Mesodermal cell (in vitro differentiated cells): ENCODE measurements at regions not wholly inside any gene's neighbourhood (a gene's known extent, or its start where the extent isn't known, plus 50 kb on each side); places are given as distances from the start of the nearest gene placed in this dataset.
"Not testable (repeated sequence)": the region's sequence is repeated elsewhere in the genome, so short reads cannot be mapped to it uniquely, and the experiment has no call there.

Experiments
- H3K27ac ChIP-seq: 2 replicates; pipeline ENCODE4 v1.7.0; 2013; ENCODE audit warnings: mild to moderate bottlenecking, low read depth, low read length, moderate library complexity; ENCODE audit not compliant: severe bottlenecking
- H3K36me3 ChIP-seq: 2 replicates; pipeline ENCODE4 v1.7.1; 2013; ENCODE audit warnings: mild to moderate bottlenecking, low read length, moderate library complexity; ENCODE audit not compliant: control insufficient read depth, insufficient read depth
- H3K4me1 ChIP-seq: one replicate; pipeline ENCODE4 v1.7.1; 2013; ENCODE audit warnings: mild to moderate bottlenecking, low read length; ENCODE audit not compliant: insufficient read depth, control insufficient read depth, poor library complexity, severe bottlenecking
- H3K4me3 ChIP-seq: 2 replicates; pipeline ENCODE4 v1.7.0; 2013; ENCODE audit warnings: low read length, control low read depth, mild to moderate bottlenecking; ENCODE audit not compliant: insufficient read depth, poor library complexity, severe bottlenecking; ENCODE audit errors: extremely low read depth
- H3K9me3 ChIP-seq: 2 replicates; pipeline ENCODE4 v1.7.1; 2013; ENCODE audit warnings: mild to moderate bottlenecking, low read length, moderate library complexity; ENCODE audit not compliant: control insufficient read depth
- WGBS, 2 experiments: methylation state at CpG; one replicate each; pipeline ENCODE4 v1.1.5; 2013; ENCODE audit warnings: missing lambda C conversion rate in 2 of 2; ENCODE audit not compliant: insufficient coverage in 2 of 2; 5-methylcytosine and 5-hydroxymethylcytosine counted together

- Histone ChIP-seq H3K27ac (no peak overlapping the region), H3K9me3 (no peaks in the 10 kb centered on the region), H3K4me3 (no peak overlapping the region), H3K36me3 (no peaks in the 10 kb centered on the region), H3K4me1 (peaks cover 5% of the 10 kb centered on the region)
- WGBS, 2 experiments = no CpG with 5 or more reads among the region's 3 CpGs
Measured at GRCh38 chr12:93230326-93230720, 147.4 kb upstream of the NUDT4 start.

DNA sequence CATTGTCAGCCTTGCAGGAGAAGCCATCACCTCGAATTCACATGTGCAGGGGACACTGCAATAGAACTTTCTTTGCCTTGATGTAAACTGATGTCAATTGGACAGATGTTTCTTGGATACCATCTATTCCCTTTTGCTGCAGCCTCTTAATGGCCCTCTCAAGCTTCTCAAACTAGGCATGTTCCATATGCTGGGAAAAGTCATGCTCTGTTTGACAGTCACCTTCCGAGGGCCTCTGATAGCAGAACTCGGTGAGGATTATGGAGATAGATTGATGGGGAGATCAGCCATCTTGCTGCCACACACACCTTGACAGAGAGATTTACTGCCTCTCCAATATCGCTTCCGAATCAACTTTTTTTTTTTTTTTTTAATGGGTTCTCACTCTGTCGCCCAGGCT lies 145.8 kb upstream of the NUDT4 start:
- Histone ChIP-seq H3K36me3 (no peaks in the 10 kb centered on the region), H3K9me3 (peaks cover 8% of the 10 kb centered on the region), H3K4me1 (peaks cover 5% of the 10 kb centered on the region), H3K27ac (no peak overlapping the region), H3K4me3 (no peak overlapping the region)
- 75 to 83% methylated on average over 1 of the region's 6 CpGs for WGBS, 2 experiments

DNA sequence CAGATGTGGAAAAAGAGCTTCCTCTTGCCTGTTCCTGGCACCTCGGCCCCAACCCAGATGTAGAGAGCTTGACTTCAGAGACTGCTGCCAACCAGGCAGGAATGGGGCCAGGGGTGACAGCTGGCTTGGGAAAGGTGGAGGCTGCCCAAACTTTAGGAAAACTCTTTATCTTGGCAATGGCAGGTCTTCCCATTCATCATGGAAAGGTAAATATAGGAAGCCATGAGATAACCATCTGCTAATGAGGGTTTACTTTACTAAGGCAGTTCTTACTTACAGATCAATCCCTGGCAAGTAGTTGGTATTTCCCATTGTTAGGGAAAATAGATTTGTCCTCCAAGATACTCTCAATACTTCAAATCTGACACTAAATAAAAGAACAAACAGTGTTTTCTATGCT lies 143.1 kb upstream of the NUDT4 start:
- WGBS, 2 experiments = 80 to 100% methylated on average over 1 of the region's 1 CpG
- Histone ChIP-seq H3K4me1 (peaks cover 4% of the 10 kb centered on the region), H3K4me3 (no peak overlapping the region), H3K27ac (no peak overlapping the region), H3K36me3 (no peaks in the 10 kb centered on the region), H3K9me3 (peaks cover 18% of the 10 kb centered on the region)

GRCh38 chr12:93235881-93236280 lies 141.8 kb upstream of the NUDT4 start:
- no peak overlapping the region for H3K4me3 ChIP-seq
- H3K36me3 ChIP-seq = no peaks in the 10 kb centered on the region
- no peaks in the 10 kb centered on the region for H3K4me1 ChIP-seq
- H3K27ac ChIP-seq = no peak overlapping the region
- H3K9me3 ChIP-seq = peaks cover 18% of the 10 kb centered on the region
- 83 to 93% methylated on average over 5 of the region's 5 CpGs for WGBS, 2 experiments

- Histone ChIP-seq H3K36me3 (no peaks in the 10 kb centered on the region), H3K4me1 (no peaks in the 10 kb centered on the region), H3K4me3 (no peak overlapping the region), H3K9me3 (peaks cover 18% of the 10 kb centered on the region), H3K27ac (no peak overlapping the region)
- 89 to 100% methylated on average over 1 to 4 of the region's 4 CpGs for WGBS, 2 experiments
Measured at GRCh38 chr12:93237235-93237915, 140.3 kb upstream of the NUDT4 start.

GRCh38 chr12:93238512-93239262 lies 139.0 kb upstream of the NUDT4 start:
- not testable (repeated sequence) for H3K27ac ChIP-seq, H3K4me1 ChIP-seq, H3K36me3 ChIP-seq, H3K4me3 ChIP-seq
- peaks cover 18% of the 10 kb centered on the region for H3K9me3 ChIP-seq
- WGBS, 2 experiments = 83 to 93% methylated on average over 2 to 3 of the region's 6 CpGs

- WGBS, 2 experiments = no CpG with 5 or more reads among the region's 2 CpGs
- H3K4me3 ChIP-seq, H3K4me1 ChIP-seq, H3K27ac ChIP-seq, H3K36me3 ChIP-seq: not testable (repeated sequence)
- H3K9me3 ChIP-seq = peaks cover 18% of the 10 kb centered on the region
Measured at GRCh38 chr12:93239789-93240188, 137.9 kb upstream of the NUDT4 start.

DNA sequence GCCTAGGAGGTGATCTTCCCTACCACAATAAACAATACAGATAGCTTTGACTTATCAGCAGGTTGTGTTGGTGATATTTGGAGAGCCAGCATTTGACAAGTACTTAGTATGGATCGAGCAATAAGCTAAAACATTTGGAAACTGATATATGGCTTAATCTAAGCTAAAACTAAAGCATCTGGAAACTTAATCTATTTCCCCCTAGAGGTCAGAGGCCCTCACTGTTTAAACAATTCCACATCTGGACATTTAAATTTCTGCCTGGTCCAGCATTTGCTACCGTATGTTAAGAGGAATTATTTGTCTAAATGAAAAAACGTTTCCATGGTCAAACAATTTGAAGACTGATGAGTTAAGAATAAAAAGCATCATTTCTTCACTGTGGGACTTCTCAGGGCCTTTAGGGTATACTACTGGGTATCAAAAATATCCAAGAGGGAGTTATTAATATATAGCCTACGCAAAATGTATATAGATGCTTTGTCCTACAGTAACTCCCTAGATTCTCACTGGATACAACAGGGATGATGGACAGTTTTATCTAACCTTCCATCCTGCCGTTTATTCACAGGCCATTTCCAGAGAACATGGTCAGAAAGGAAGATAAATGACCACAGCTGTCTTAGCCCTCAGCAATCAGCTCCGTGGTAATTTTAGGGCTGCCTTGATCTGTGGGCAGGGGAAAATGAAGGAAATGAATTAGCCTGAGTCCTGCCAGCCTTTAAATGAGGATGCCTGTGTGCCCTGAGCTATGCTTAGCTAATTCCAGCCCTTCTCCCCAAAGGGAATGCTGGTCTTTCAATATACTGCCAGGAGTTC lies 135.4 kb upstream of the NUDT4 start:
- 83 to 92% methylated on average over 1 to 2 of the region's 6 CpGs for WGBS, 2 experiments
- no peaks in the 10 kb centered on the region for H3K36me3 ChIP-seq
- H3K27ac ChIP-seq = peak overlapping the region; percentile 29
- H3K4me1 ChIP-seq = no peaks in the 10 kb centered on the region
- H3K9me3 ChIP-seq = peaks cover 8% of the 10 kb centered on the region
- H3K4me3 ChIP-seq = no peak overlapping the region

- WGBS, 2 experiments = 82 to 100% methylated on average over 1 to 2 of the region's 3 CpGs
- Histone ChIP-seq H3K36me3 (no peaks in the 10 kb centered on the region), H3K4me3 (no peak overlapping the region), H3K9me3 (no peaks in the 10 kb centered on the region), H3K4me1 (no peaks in the 10 kb centered on the region), H3K27ac (no peak overlapping the region)
Measured at GRCh38 chr12:93243382-93243688, 134.4 kb upstream of the NUDT4 start.

GRCh38 chr12:93243689-93244513 lies 133.8 kb upstream of the NUDT4 start:
- Histone ChIP-seq H3K27ac (no peak overlapping the region), H3K9me3 (no peaks in the 10 kb centered on the region), H3K4me1 (no peaks in the 10 kb centered on the region), H3K36me3 (no peaks in the 10 kb centered on the region), H3K4me3 (no peak overlapping the region)
- 83 to 100% methylated on average over 3 of the region's 4 CpGs for whole genome bisulfite sequencing, 2 experiments
